NCI-H1694 treated with DMSO at 0.1 percent for 48 hours (cell line): ENCODE measurements at regions not wholly inside any gene's neighbourhood (a gene's known extent, or its start where the extent isn't known, plus 50 kb on each side); places are given as distances from the start of the nearest gene placed in this dataset.

Experiments
- DNase-seq: peaks from one replicate; lab custom pipeline; 2025; lab: John Stamatoyannopoulos, UW

- DNase-seq, result no peak
Measured at GRCh38 chr13:103328899-103329298, 262.7 kb upstream of the SLC10A2 start.

GRCh38 chr13:103326326-103326725 lies 260.1 kb upstream of the SLC10A2 start:
- DNase-seq, result no peak

GRCh38 chr13:103325672-103326071 lies 259.5 kb upstream of the SLC10A2 start:
- DNase-seq, result no peak

- no peak for DNase-seq
Measured at GRCh38 chr13:103324641-103325040, 258.4 kb upstream of the SLC10A2 start.

GRCh38 chr13:103315711-103316110 lies 249.5 kb upstream of the SLC10A2 start:
- DNase-seq, result no peak

GRCh38 chr13:103312467-103312866 lies 246.2 kb upstream of the SLC10A2 start:
- DNase-seq, result no peak

- DNase-seq, result no peak
Measured at GRCh38 chr13:103308667-103309066, 242.4 kb upstream of the SLC10A2 start.

- DNase-seq, result no peak
Measured at GRCh38 chr13:103306163-103306562, 239.9 kb upstream of the SLC10A2 start.

- DNase-seq, result no peak
Measured at GRCh38 chr13:103303078-103303651, 236.9 kb upstream of the SLC10A2 start.

- DNase-seq, result no peak
Measured at GRCh38 chr13:103302676-103303075, 236.5 kb upstream of the SLC10A2 start.

GRCh38 chr13:103299079-103299478 lies 232.9 kb upstream of the SLC10A2 start:
- DNase-seq, result no peak

- no peak for DNase-seq
Measured at GRCh38 chr13:103297083-103297482, 230.9 kb upstream of the SLC10A2 start.

GRCh38 chr13:103291798-103292572 lies 225.8 kb upstream of the SLC10A2 start:
- no peak for DNase-seq

- no peak for DNase-seq
Measured at GRCh38 chr13:103291226-103291625, 225.0 kb upstream of the SLC10A2 start.

- DNase-seq, result no peak
Measured at GRCh38 chr13:103289681-103290080, 223.5 kb upstream of the SLC10A2 start.

GRCh38 chr13:103288114-103288513 lies 221.9 kb upstream of the SLC10A2 start:
- DNase-seq, result no peak

GRCh38 chr13:103287659-103288058 lies 221.4 kb upstream of the SLC10A2 start:
- no peak for DNase-seq

GRCh38 chr13:103284466-103284865 lies 218.2 kb upstream of the SLC10A2 start:
- DNase-seq, result no peak

GRCh38 chr13:103283451-103283820 lies 217.2 kb upstream of the SLC10A2 start:
- DNase-seq, result no peak

- no peak for DNase-seq
Measured at GRCh38 chr13:103282571-103283450, 216.6 kb upstream of the SLC10A2 start.

GRCh38 chr13:103277959-103278694 lies 211.9 kb upstream of the SLC10A2 start:
- no peak for DNase-seq
